Suprapubic skin (tissue), 4 donors: ENCODE measurements at regions not wholly inside any gene's neighbourhood (a gene's known extent, or its start where the extent isn't known, plus 50 kb on each side); places are given as distances from the start of the nearest gene placed in this dataset.

Experiments
- CTCF ChIP-seq, 2 donors: fragments of 200-600 bp in 1 of 2; fragments of 450-650 bp in 1 of 2; sonication (generic) in 1 of 2; IDR thresholded peaks; one replicate each; pipeline ENCODE4 v1.5.1; 2016 to 2019; ENCODE audit warnings: antibody characterized with exemption in 2 of 2, mild to moderate bottlenecking in 1 of 2, moderate library complexity in 1 of 2
- POLR2A ChIP-seq, 2 donors: fragments of 450-650 bp; IDR thresholded peaks; one replicate each; pipeline ENCODE4 v1.6.1; 2017; ENCODE audit warnings: antibody characterized with exemption in 2 of 2, mild to moderate bottlenecking in 2 of 2, moderate library complexity in 2 of 2
- POLR2AphosphoS5 ChIP-seq, 3 donors: sonication (generic); formaldehyde crosslinking; IDR thresholded peaks; one replicate each; pipeline ENCODE4 v1.6.1; 2017; ENCODE audit warnings: antibody characterized with exemption in 3 of 3

GRCh38 chr6:68502946-68503345 lies 132.1 kb upstream of the ADGRB3 start:
- TF ChIP-seq POLR2AphosphoS5 (IDR thresholded peaks at IDR 0.05) (no peak), POLR2A (IDR thresholded peaks at IDR 0.05) (no peak), CTCF (IDR thresholded peaks at IDR 0.05) (no peak)
